Activated CD4-positive, alpha-beta T cell treated with anti-CD3 and anti-CD28 coated beads, Interleukin-2, amount 10 ng/mL, durations not matched to agents 24 days and 14 days (primary cell): ENCODE measurements at regions not wholly inside any gene's neighbourhood (a gene's known extent, or its start where the extent isn't known, plus 50 kb on each side); places are given as distances from the start of the nearest gene placed in this dataset.

Experiments
- DNase-seq: peaks from one replicate; pipeline ENCODE4 v3.0.0; 2022
- H3K27ac Mint-ChIP-seq: one replicate; pipeline ENCODE4 v1.8.0; 2022; ENCODE audit warnings: mild to moderate bottlenecking, mixed read lengths
- H3K27me3 Mint-ChIP-seq: one replicate; pipeline ENCODE4 v1.8.0; 2022; ENCODE audit warnings: mixed read lengths
- H3K36me3 Mint-ChIP-seq: one replicate; pipeline ENCODE4 v1.8.0; 2022; ENCODE audit warnings: low read depth, mild to moderate bottlenecking, mixed read lengths
- H3K4me1 Mint-ChIP-seq: one replicate; pipeline ENCODE4 v1.8.0; 2021; ENCODE audit warnings: mixed read lengths
- H3K4me3 Mint-ChIP-seq: one replicate; pipeline ENCODE4 v1.8.0; 2022; ENCODE audit warnings: mild to moderate bottlenecking, moderate library complexity, mixed read lengths
- H3K9me3 Mint-ChIP-seq: one replicate; pipeline ENCODE4 v1.8.0; 2021; ENCODE audit warnings: mixed read lengths
- intact Hi-C: fragments of 100-400 bp; cut with micrococcal nuclease; formaldehyde crosslinking; loops from one replicate; pipeline ENCODE4 v1.15.1; 2023

GRCh38 chr7:118057404-118057803 lies 126.6 kb upstream of the LSM8 start:
- no peak for DNase-seq
- H3K4me1 Mint-ChIP-seq: peaks cover 7% of the 10 kb centered on the region
- no peak overlapping the region for H3K27ac Mint-ChIP-seq
- H3K9me3 Mint-ChIP-seq: peaks cover 4% of the 10 kb centered on the region
- H3K27me3 Mint-ChIP-seq: no peaks in the 10 kb centered on the region
- no peak overlapping the region for H3K4me3 Mint-ChIP-seq
- H3K36me3 Mint-ChIP-seq: no peaks in the 10 kb centered on the region
- intact Hi-C loops: loop anchor here (2.0 kb wide), 1 partner anchor 23 kb away; no protein-coding TSS in a partner anchor

DNA sequence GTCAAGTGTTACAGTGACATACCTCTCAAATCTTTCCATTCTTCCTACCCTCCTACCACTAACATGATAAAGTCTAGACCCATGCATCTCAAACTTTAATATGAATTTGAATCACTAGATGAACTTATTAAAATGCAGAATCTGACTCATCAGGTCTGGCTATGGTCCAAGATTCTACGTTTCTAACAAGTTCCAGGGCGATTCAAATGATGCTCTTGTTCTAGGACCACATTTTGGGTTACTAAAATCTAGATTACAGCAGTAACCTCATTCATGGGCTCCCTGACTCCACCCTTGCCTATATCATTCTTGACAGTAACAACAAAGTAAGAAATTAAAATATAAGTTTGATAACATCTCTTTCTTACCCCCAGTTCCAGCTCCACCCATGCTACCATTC lies 124.8 kb upstream of the LSM8 start:
- no peak overlapping the region for H3K4me3 Mint-ChIP-seq
- intact Hi-C loops: loop anchor here (2.0 kb wide), 1 partner anchor 14 kb away; no protein-coding TSS in a partner anchor
- H3K9me3 Mint-ChIP-seq: peaks cover 4% of the 10 kb centered on the region
- no peaks in the 10 kb centered on the region for H3K36me3 Mint-ChIP-seq
- peaks cover 7% of the 10 kb centered on the region for H3K4me1 Mint-ChIP-seq
- DNase-seq: no peak
- no peaks in the 10 kb centered on the region for H3K27me3 Mint-ChIP-seq
- H3K27ac Mint-ChIP-seq: no peak overlapping the region

GRCh38 chr7:118060692-118061091 lies 123.3 kb upstream of the LSM8 start:
- no peak for DNase-seq
- no peak overlapping the region for H3K4me3 Mint-ChIP-seq
- H3K4me1 Mint-ChIP-seq: peaks cover 7% of the 10 kb centered on the region
- intact Hi-C loops: no loop called here
- peaks cover 4% of the 10 kb centered on the region for H3K9me3 Mint-ChIP-seq
- H3K27me3 Mint-ChIP-seq: no peaks in the 10 kb centered on the region
- no peaks in the 10 kb centered on the region for H3K36me3 Mint-ChIP-seq
- H3K27ac Mint-ChIP-seq: no peak overlapping the region

DNA sequence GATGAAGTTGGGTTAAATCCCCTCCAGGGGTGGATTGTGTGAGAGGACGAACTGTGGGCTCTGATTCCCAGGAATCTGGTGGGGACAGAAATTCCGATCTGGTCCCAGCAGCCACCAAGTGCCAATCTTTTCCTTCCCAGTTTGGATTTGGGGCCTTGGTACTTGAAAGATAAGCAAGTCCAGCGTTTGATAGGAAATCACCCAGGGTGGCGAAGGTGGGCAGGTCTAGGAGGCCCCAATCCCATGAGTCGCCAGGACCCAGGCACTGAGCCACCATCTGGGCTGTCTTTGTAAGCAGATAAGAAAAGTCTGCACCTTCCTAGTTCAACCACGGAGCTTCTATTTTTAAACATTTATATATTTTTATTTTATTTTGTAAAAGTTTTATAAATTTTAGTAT lies 122.6 kb upstream of the LSM8 start:
- Mint-ChIP-seq H3K36me3 (no peaks in the 10 kb centered on the region), H3K4me3 (no peak overlapping the region)
- intact Hi-C loops: no loop called here

DNA sequence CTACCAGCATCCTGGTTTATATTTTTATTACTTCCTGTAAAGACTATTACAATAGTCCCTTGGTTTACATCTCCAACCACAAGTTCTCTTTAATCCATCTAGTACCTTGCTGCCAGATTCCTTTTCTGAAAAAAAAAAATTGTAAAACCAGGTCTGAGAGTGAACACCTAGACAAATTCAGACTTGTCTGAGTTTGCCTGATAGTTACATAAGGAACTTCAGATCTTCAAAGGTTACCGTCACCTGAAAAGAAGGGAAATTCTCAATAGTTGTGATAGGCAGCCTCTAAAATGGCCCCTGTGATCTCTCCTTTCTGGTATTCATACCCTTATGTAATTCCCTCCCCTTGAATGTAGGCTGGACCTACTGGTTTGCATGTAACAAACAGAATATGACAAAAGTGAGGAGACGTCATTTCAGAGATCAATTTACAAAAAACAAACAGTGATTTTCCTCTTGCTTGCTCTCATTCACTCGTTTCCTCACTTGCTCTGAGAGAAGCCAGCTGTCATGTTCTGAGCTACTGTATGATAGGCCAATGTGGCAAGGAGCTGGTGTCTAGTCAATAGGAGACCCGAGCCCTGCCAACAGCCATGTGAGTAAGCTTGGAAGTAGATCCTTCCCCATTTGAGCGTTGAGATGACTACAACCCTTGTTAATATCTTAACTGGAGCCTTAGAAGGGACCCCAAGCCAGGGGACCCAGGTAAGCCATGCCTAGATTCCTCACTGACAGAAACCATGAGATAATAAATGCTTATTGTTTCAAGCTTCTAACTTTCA lies 110.9 kb upstream of the LSM8 start:
- Mint-ChIP-seq H3K4me1 (no peaks in the 10 kb centered on the region), H3K4me3 (no peak overlapping the region), H3K36me3 (no peaks in the 10 kb centered on the region), H3K9me3 (peaks cover 10% of the 10 kb centered on the region), H3K27me3 (no peaks in the 10 kb centered on the region), H3K27ac (no peak overlapping the region)
- DNase-seq: no peak
- intact Hi-C loops: loop anchor here (2.0 kb wide), 1 partner anchor 14 kb away; no protein-coding TSS in a partner anchor

More for the DNA sequence above, 122.6 kb upstream of the LSM8 start:
- H3K4me1 Mint-ChIP-seq: peaks cover 7% of the 10 kb centered on the region
- peaks cover 4% of the 10 kb centered on the region for H3K9me3 Mint-ChIP-seq
- H3K27ac Mint-ChIP-seq: no peak overlapping the region
- no peaks in the 10 kb centered on the region for H3K27me3 Mint-ChIP-seq
- no peak for DNase-seq

- H3K27ac Mint-ChIP-seq: no peak overlapping the region
- intact Hi-C loops: no loop called here
- H3K9me3 Mint-ChIP-seq: peaks cover 10% of the 10 kb centered on the region
- no peak for DNase-seq
- H3K4me3 Mint-ChIP-seq: no peak overlapping the region
- no peaks in the 10 kb centered on the region for H3K27me3 Mint-ChIP-seq
- no peaks in the 10 kb centered on the region for H3K36me3 Mint-ChIP-seq
- H3K4me1 Mint-ChIP-seq: peaks cover 5% of the 10 kb centered on the region
Observed at GRCh38 chr7:118075936-118076335, 108.0 kb upstream of the LSM8 start.

DNA sequence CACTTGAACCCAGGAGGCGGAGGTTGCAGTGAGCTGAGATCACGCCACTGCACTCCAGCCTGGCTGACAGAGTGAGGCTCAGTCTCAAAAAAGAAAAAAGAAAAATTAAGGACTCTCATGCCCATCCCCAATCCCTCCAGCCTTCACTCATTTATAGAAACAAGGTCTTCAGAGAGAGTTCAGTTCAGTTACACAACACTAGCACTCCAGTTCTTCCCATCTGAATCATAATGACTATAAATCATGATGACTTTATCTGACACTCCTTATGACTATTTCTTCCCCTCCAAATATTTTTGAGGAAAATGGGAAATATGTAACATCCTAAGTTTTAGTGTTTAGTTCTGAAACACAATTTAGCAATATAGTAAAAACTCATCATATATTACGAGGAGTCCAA lies 107.4 kb upstream of the LSM8 start:
- DNase-seq: no peak
- intact Hi-C loops: no loop called here
- Mint-ChIP-seq H3K4me3 (no peak overlapping the region), H3K27me3 (no peaks in the 10 kb centered on the region), H3K27ac (no peak overlapping the region), H3K36me3 (no peaks in the 10 kb centered on the region), H3K4me1 (peaks cover 10% of the 10 kb centered on the region), H3K9me3 (peaks cover 14% of the 10 kb centered on the region)

- Mint-ChIP-seq H3K4me3 (no peak overlapping the region), H3K9me3 (peaks cover 14% of the 10 kb centered on the region), H3K27me3 (no peaks in the 10 kb centered on the region), H3K27ac (no peak overlapping the region), H3K4me1 (peaks cover 10% of the 10 kb centered on the region), H3K36me3 (no peaks in the 10 kb centered on the region)
- intact Hi-C loops: no loop called here
- no peak for DNase-seq
Observed at GRCh38 chr7:118078015-118078414, 105.9 kb upstream of the LSM8 start.

DNA sequence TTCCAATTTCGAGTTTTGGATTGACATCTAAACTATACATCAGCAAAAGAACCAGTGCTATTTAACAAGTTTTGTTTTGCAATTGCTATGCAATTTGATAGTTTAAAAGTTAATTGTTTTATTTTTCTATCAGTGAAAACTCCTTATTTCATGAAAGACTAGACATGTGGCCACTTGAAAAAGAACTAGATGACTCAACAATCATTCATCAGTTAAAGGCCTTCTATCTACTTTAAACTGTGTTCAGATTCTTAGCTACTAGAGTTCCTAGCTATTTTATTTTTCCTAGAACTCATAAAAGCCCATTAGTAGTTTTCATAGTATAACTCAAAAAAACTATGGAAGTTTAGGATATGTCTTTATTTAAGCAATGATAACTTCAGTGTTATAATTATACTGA lies 104.6 kb upstream of the LSM8 start:
- no peak overlapping the region for H3K4me3 Mint-ChIP-seq
- intact Hi-C loops: no loop called here
- no peaks in the 10 kb centered on the region for H3K27me3 Mint-ChIP-seq
- H3K27ac Mint-ChIP-seq: no peak overlapping the region
- no peak for DNase-seq
- H3K4me1 Mint-ChIP-seq: peaks cover 17% of the 10 kb centered on the region
- no peaks in the 10 kb centered on the region for H3K36me3 Mint-ChIP-seq
- peaks cover 12% of the 10 kb centered on the region for H3K9me3 Mint-ChIP-seq

- H3K4me1 Mint-ChIP-seq: peaks cover 19% of the 10 kb centered on the region
- peak overlapping the region; percentile 35 for H3K4me3 Mint-ChIP-seq
- intact Hi-C loops: loop anchor here (2.0 to 5.0 kb wide), 3 partner anchors 24 to 1070 kb away; partner anchors contain the start of gene LSM8
- no peaks in the 10 kb centered on the region for H3K27me3 Mint-ChIP-seq
- H3K27ac Mint-ChIP-seq: peak overlapping the region; percentile 57
- no peaks in the 10 kb centered on the region for H3K36me3 Mint-ChIP-seq
- H3K9me3 Mint-ChIP-seq: peaks cover 11% of the 10 kb centered on the region
- peak; percentile 80 for DNase-seq
Observed at GRCh38 chr7:118080947-118081346, 103.0 kb upstream of the LSM8 start.

DNA sequence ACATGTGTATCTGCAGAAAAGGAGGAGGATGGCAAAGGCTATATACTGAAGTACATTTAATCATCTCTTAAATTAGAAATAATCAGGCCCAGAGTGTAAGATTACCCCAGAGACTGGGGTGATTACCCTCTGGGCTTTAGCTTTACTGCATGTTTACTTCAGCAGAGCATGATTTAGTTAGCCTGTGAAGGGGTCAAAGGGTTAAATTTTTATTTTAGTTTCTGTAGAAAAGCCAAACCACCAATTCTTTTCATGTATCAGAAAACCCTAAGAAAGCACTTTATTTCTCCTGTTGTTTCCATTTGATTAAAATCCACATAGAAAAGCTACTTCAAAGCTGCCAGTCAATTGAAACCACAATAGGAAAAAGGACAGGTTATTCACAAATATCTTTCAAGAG lies 101.5 kb upstream of the LSM8 start:
- peaks cover 10% of the 10 kb centered on the region for H3K9me3 Mint-ChIP-seq

GRCh38 chr7:118085000-118085399 lies 99.0 kb upstream of the LSM8 start:
- intact Hi-C loops: loop anchor here (5.0 kb wide), 1 partner anchor 97 kb away; the partner anchor contains the start of gene LSM8
- no peak overlapping the region for H3K4me3 Mint-ChIP-seq
- H3K9me3 Mint-ChIP-seq: peaks cover 9% of the 10 kb centered on the region
- H3K36me3 Mint-ChIP-seq: no peaks in the 10 kb centered on the region
- peaks cover 21% of the 10 kb centered on the region for H3K4me1 Mint-ChIP-seq
- no peaks in the 10 kb centered on the region for H3K27me3 Mint-ChIP-seq
- no peak for DNase-seq
- H3K27ac Mint-ChIP-seq: peak overlapping the region; percentile 17

More for the DNA sequence above, 101.5 kb upstream of the LSM8 start:
- Mint-ChIP-seq H3K27me3 (no peaks in the 10 kb centered on the region), H3K27ac (peak overlapping the region; percentile 87), H3K36me3 (no peaks in the 10 kb centered on the region), H3K4me3 (no peak overlapping the region), H3K4me1 (peaks cover 21% of the 10 kb centered on the region)
- intact Hi-C loops: loop anchor here (5.0 kb wide), 1 partner anchor 100 kb away; the partner anchor contains the start of gene LSM8
- no peak for DNase-seq

DNA sequence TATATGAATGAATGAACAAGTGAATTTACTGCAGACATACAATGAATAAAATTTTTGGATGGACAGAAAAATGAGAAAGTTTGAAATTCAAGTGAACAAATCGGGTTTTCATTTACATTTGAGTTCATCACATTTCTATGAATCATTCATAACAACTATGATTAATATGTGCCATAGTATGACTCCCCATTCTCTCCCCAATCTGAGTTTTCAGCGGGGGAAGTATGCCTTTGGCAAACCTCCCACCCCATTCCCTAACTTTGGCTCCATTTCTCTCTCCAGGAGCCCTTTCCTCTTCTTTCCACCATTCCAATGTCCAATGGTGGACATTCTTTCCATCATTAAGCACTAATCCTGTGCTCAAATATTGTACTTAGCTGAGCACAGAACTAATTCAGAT lies 96.8 kb upstream of the LSM8 start:
- intact Hi-C loops: no loop called here
- no peak for DNase-seq
- Mint-ChIP-seq H3K9me3 (peaks cover 4% of the 10 kb centered on the region), H3K4me1 (peaks cover 11% of the 10 kb centered on the region), H3K36me3 (no peaks in the 10 kb centered on the region), H3K27me3 (no peaks in the 10 kb centered on the region), H3K27ac (no peak overlapping the region), H3K4me3 (no peak overlapping the region)

DNA sequence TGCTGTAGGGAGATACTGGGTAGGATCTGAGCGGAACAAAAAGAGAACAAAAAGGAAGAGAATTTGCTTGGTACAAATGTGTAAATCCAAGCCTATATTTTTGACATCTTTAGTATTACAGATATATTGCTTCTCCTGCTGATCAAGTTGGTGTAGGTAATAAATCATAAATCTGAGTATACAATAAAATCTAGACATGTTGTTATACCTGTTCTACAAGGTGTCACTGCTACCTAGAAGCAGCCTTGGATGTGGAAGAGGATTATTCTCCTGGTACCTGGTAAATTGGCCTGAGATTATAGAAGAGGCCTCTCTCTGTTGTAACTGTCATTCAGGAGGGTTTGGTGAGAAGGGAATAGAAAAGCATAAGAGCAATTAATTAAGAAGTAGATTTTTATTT lies 89.9 kb upstream of the LSM8 start:
- no peak overlapping the region for H3K27ac Mint-ChIP-seq
- H3K4me3 Mint-ChIP-seq: no peak overlapping the region
- no peaks in the 10 kb centered on the region for H3K36me3 Mint-ChIP-seq
- H3K27me3 Mint-ChIP-seq: peaks cover 4% of the 10 kb centered on the region
- H3K9me3 Mint-ChIP-seq: no peaks in the 10 kb centered on the region
- DNase-seq: no peak
- intact Hi-C loops: no loop called here
- H3K4me1 Mint-ChIP-seq: no peaks in the 10 kb centered on the region
